ENCODE measurements at regions not wholly inside any gene's neighbourhood (a gene's known extent, or its start where the extent isn't known, plus 50 kb on each side); places are given as distances from the start of the nearest gene placed in this dataset.

DNA sequence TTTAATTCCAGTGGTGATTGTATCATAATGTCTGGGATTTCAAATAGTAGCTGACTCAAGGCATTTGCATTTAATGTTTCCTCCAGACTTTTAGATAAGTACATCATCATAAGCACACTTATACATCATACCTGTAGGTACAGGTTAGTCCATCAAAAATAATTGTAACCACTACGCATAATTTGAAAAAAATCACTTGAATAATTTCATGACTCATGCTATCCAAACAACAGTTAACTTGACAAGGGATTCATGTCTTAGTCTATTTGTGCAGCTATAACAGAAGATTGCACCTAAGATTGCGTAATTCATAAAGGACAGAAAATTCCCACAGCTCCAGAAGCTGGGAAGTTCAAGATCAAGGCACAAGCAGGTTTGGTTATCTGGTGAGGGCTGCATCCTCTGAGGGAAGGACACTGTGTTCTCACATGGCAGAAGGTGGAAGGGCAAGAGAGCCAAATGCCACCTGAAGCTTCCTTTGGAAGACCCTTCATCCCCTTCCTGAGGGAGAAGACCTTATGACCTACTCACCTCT, 801.7 kb upstream of the BRINP3 start:
- TF ChIP-seq, protein P1, sequence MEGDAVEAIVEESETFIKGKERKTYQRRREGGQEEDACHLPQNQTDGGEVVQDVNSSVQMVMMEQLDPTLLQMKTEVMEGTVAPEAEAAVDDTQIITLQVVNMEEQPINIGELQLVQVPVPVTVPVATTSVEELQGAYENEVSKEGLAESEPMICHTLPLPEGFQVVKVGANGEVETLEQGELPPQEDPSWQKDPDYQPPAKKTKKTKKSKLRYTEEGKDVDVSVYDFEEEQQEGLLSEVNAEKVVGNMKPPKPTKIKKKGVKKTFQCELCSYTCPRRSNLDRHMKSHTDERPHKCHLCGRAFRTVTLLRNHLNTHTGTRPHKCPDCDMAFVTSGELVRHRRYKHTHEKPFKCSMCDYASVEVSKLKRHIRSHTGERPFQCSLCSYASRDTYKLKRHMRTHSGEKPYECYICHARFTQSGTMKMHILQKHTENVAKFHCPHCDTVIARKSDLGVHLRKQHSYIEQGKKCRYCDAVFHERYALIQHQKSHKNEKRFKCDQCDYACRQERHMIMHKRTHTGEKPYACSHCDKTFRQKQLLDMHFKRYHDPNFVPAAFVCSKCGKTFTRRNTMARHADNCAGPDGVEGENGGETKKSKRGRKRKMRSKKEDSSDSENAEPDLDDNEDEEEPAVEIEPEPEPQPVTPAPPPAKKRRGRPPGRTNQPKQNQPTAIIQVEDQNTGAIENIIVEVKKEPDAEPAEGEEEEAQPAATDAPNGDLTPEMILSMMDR (IDR thresholded peaks at IDR 0.05 in 8 of 11, conservative IDR thresholded peaks at IDR 0.05 in 3 of 11): no peak
- no peak for TF ChIP-seq POLR2A (IDR thresholded peaks at IDR 0.05)
- TF ChIP-seq POLR2AphosphoS5 (IDR thresholded peaks at IDR 0.05): no peak
